ENCODE measurements at regions not wholly inside any gene's neighbourhood (a gene's known extent, or its start where the extent isn't known, plus 50 kb on each side); places are given as distances from the start of the nearest gene placed in this dataset.
"Not testable (repeated sequence)": the region's sequence is repeated elsewhere in the genome, so short reads cannot be mapped to it uniquely, and the experiment has no call there.

- not testable (repeated sequence) for H3K4me3 ChIP-seq; H3K9me3 ChIP-seq; H3K36me3 ChIP-seq; H3K27me3 ChIP-seq (replicated peaks; ENCODE audit: insufficient read depth); H3K4me1 ChIP-seq (ENCODE audit: control insufficient read depth in 1 of 2, low read depth in 2 of 2); DNase-seq (ENCODE audit: low spot score); H3K27ac ChIP-seq; ATAC-seq (ENCODE audit: insufficient number of reproducible peaks, low FRiP score, low read depth)
Measured at GRCh38 chr13:52324831-52325230, 81.1 kb downstream of the THSD1 start.

GRCh38 chr13:52319876-52320275 lies 86.1 kb downstream of the THSD1 start:
- DNase-seq (ENCODE audit: low spot score), result no peak
- no peak for ATAC-seq (ENCODE audit: insufficient number of reproducible peaks, low FRiP score, low read depth)
- TF ChIP-seq CTCF (IDR thresholded peaks at IDR 0.05), result no peak
- no peaks in the 10 kb centered on the region for H3K27me3 ChIP-seq (replicated peaks; ENCODE audit: insufficient read depth)
- H3K9me3 ChIP-seq, result no peaks in the 10 kb centered on the region
- H3K4me1 ChIP-seq (ENCODE audit: control insufficient read depth in 1 of 2, low read depth in 2 of 2), result no peaks in the 10 kb centered on the region
- H3K4me3 ChIP-seq, result no peak overlapping the region
- no peaks in the 10 kb centered on the region for H3K36me3 ChIP-seq
- H3K27ac ChIP-seq, result no peak overlapping the region

- not testable (repeated sequence) for H3K27me3 ChIP-seq (replicated peaks; ENCODE audit: insufficient read depth); H3K9me3 ChIP-seq; H3K36me3 ChIP-seq; ATAC-seq (ENCODE audit: insufficient number of reproducible peaks, low FRiP score, low read depth); H3K27ac ChIP-seq; DNase-seq (ENCODE audit: low spot score); H3K4me3 ChIP-seq; H3K4me1 ChIP-seq (ENCODE audit: control insufficient read depth in 1 of 2, low read depth in 2 of 2)
Measured at GRCh38 chr13:52309833-52310232, 96.1 kb downstream of the THSD1 start.

GRCh38 chr13:52306336-52306735 lies 99.6 kb downstream of the THSD1 start:
- DNase-seq (ENCODE audit: low spot score); H3K4me1 ChIP-seq (ENCODE audit: control insufficient read depth in 1 of 2, low read depth in 2 of 2); H3K27me3 ChIP-seq (replicated peaks; ENCODE audit: insufficient read depth); ATAC-seq (ENCODE audit: insufficient number of reproducible peaks, low FRiP score, low read depth); H3K4me3 ChIP-seq; H3K36me3 ChIP-seq; H3K27ac ChIP-seq; H3K9me3 ChIP-seq: not testable (repeated sequence)

- not testable (repeated sequence) for H3K4me1 ChIP-seq (ENCODE audit: control insufficient read depth in 1 of 2, low read depth in 2 of 2); H3K36me3 ChIP-seq; H3K27ac ChIP-seq; H3K9me3 ChIP-seq; ATAC-seq (ENCODE audit: insufficient number of reproducible peaks, low FRiP score, low read depth); DNase-seq (ENCODE audit: low spot score); H3K4me3 ChIP-seq; H3K27me3 ChIP-seq (replicated peaks; ENCODE audit: insufficient read depth)
Measured at GRCh38 chr13:52303098-52303497, 102.9 kb downstream of the THSD1 start.

GRCh38 chr13:52302688-52303087 lies 103.3 kb downstream of the THSD1 start:
- not testable (repeated sequence) for H3K4me1 ChIP-seq (ENCODE audit: control insufficient read depth in 1 of 2, low read depth in 2 of 2); H3K27ac ChIP-seq; H3K4me3 ChIP-seq; H3K27me3 ChIP-seq (replicated peaks; ENCODE audit: insufficient read depth); H3K36me3 ChIP-seq; H3K9me3 ChIP-seq; ATAC-seq (ENCODE audit: insufficient number of reproducible peaks, low FRiP score, low read depth); DNase-seq (ENCODE audit: low spot score)

- not testable (repeated sequence) for H3K27ac ChIP-seq; ATAC-seq (ENCODE audit: insufficient number of reproducible peaks, low FRiP score, low read depth); H3K27me3 ChIP-seq (replicated peaks; ENCODE audit: insufficient read depth); H3K36me3 ChIP-seq; DNase-seq (ENCODE audit: low spot score); H3K4me1 ChIP-seq (ENCODE audit: control insufficient read depth in 1 of 2, low read depth in 2 of 2); H3K9me3 ChIP-seq; H3K4me3 ChIP-seq
Measured at GRCh38 chr13:52301810-52302400, 104.1 kb downstream of the THSD1 start.

- DNase-seq (ENCODE audit: low spot score); H3K4me1 ChIP-seq (ENCODE audit: control insufficient read depth in 1 of 2, low read depth in 2 of 2); H3K36me3 ChIP-seq; H3K27ac ChIP-seq; H3K9me3 ChIP-seq; H3K4me3 ChIP-seq; H3K27me3 ChIP-seq (replicated peaks; ENCODE audit: insufficient read depth); ATAC-seq (ENCODE audit: insufficient number of reproducible peaks, low FRiP score, low read depth): not testable (repeated sequence)
Measured at GRCh38 chr13:52298079-52298661, 107.8 kb downstream of the THSD1 start.

GRCh38 chr13:52288891-52289290 lies 117.1 kb downstream of the THSD1 start:
- not testable (repeated sequence) for H3K4me3 ChIP-seq; H3K27me3 ChIP-seq (replicated peaks; ENCODE audit: insufficient read depth); H3K9me3 ChIP-seq; ATAC-seq (ENCODE audit: insufficient number of reproducible peaks, low FRiP score, low read depth); H3K4me1 ChIP-seq (ENCODE audit: control insufficient read depth in 1 of 2, low read depth in 2 of 2); H3K36me3 ChIP-seq; H3K27ac ChIP-seq; DNase-seq (ENCODE audit: low spot score)

- not testable (repeated sequence) for H3K27me3 ChIP-seq (replicated peaks; ENCODE audit: insufficient read depth); DNase-seq (ENCODE audit: low spot score); H3K9me3 ChIP-seq; H3K4me3 ChIP-seq; H3K27ac ChIP-seq; ATAC-seq (ENCODE audit: insufficient number of reproducible peaks, low FRiP score, low read depth); H3K36me3 ChIP-seq; H3K4me1 ChIP-seq (ENCODE audit: control insufficient read depth in 1 of 2, low read depth in 2 of 2)
Measured at GRCh38 chr13:52281387-52281786, 122.0 kb upstream of the NEK3 start.

- not testable (repeated sequence) for H3K9me3 ChIP-seq, H3K27ac ChIP-seq
Measured at GRCh38 chr13:52279408-52279807, 120.0 kb upstream of the NEK3 start.

GRCh38 chr13:52254299-52254698 lies 94.9 kb upstream of the NEK3 start:
- H3K4me3 ChIP-seq; H3K36me3 ChIP-seq; H3K27ac ChIP-seq; H3K9me3 ChIP-seq; DNase-seq (ENCODE audit: low spot score); ATAC-seq (ENCODE audit: insufficient number of reproducible peaks, low FRiP score, low read depth); H3K27me3 ChIP-seq (replicated peaks; ENCODE audit: insufficient read depth); H3K4me1 ChIP-seq (ENCODE audit: control insufficient read depth in 1 of 2, low read depth in 2 of 2): not testable (repeated sequence)

More at GRCh38 chr13:52279408-52279807, 120.0 kb upstream of the NEK3 start:
- DNase-seq (ENCODE audit: low spot score); H3K4me3 ChIP-seq; H3K27me3 ChIP-seq (replicated peaks; ENCODE audit: insufficient read depth); H3K4me1 ChIP-seq (ENCODE audit: control insufficient read depth in 1 of 2, low read depth in 2 of 2); ATAC-seq (ENCODE audit: insufficient number of reproducible peaks, low FRiP score, low read depth); H3K36me3 ChIP-seq: not testable (repeated sequence)
